Kidney (tissue), 13 donors: ENCODE measurements at regions not wholly inside any gene's neighbourhood (a gene's known extent, or its start where the extent isn't known, plus 50 kb on each side); places are given as distances from the start of the nearest gene placed in this dataset.

Experiments
- DNase-seq, 5 donors: peaks; one replicate each; pipeline ENCODE4 v3.0.0-alpha.2; 2013 to 2020
- FAIRE-seq: peaks from 2 replicates; lab custom pipeline; 2012; peaks lifted over from hg19 to GRCh38; lab: Jason Lieb, UNC
- H3K27ac ChIP-seq, 2 donors: one replicate each; pipeline ENCODE4 v1.7.0; 2013; ENCODE audit warnings: low read depth in 2 of 2, low read length in 2 of 2, inconsistent platforms in 1 of 2
- H3K27me3 ChIP-seq: one replicate; pipeline ENCODE4 v1.7.1; 2013; ENCODE audit warnings: low read length, inconsistent platforms; ENCODE audit not compliant: control insufficient read depth, insufficient read depth
- H3K36me3 ChIP-seq, 3 donors: one replicate each; pipeline versions ENCODE4 v1.7.0 to v1.7.1; 2013; ENCODE audit warnings: low read length in 3 of 3, control low read depth in 1 of 3, inconsistent platforms in 1 of 3; ENCODE audit not compliant: insufficient read depth in 3 of 3, control insufficient read depth in 2 of 3
- H3K4me1 ChIP-seq, 3 donors: one replicate each; pipeline versions ENCODE4 v1.7.0 to v1.7.1; 2013; ENCODE audit warnings: low read length in 3 of 3, inconsistent platforms in 1 of 3, low read depth in 1 of 3; ENCODE audit not compliant: control insufficient read depth in 2 of 3, insufficient read depth in 2 of 3
- H3K4me3 ChIP-seq, 3 donors: one replicate each; pipeline versions ENCODE4 v1.7.0 to v1.8.1; 2013; ENCODE audit warnings: low read length in 3 of 3, control low read depth in 1 of 3, inconsistent platforms in 1 of 3
- H3K9ac ChIP-seq, 3 donors: one replicate each; pipeline versions ENCODE4 v1.7.0 to v1.7.1; 2013; ENCODE audit warnings: low read length in 3 of 3, control low read depth in 1 of 3, inconsistent platforms in 1 of 3
- H3K9me3 ChIP-seq, 3 donors: one replicate each; pipeline versions ENCODE4 v1.7.0 to v1.7.1; 2013; ENCODE audit warnings: low read length in 3 of 3, control low read depth in 1 of 3, inconsistent platforms in 1 of 3; ENCODE audit not compliant: control insufficient read depth in 2 of 3, insufficient read depth in 1 of 3
- CTCF ChIP-seq: IDR thresholded peaks from 3 replicates; pipeline ENCODE4 v1.5.1; 2012; ENCODE audit warnings: mild to moderate bottlenecking, moderate library complexity, borderline replicate concordance; ENCODE audit not compliant: insufficient read depth; ENCODE audit errors: extremely low read depth
- intact Hi-C: fragments of 100-400 bp; cut with DNase I; formaldehyde crosslinking; loops from one replicate; pipeline ENCODE4 v1.11.1; 2022
- donor health status: control.
- donor health status: control.
- donor health status: control.
- donor health status: control.
- donor health status: control.
- donor health status: DM: yes; HTN: yes; CAD: no.
- donor health status: Normal renal cell carcinoma (clear cell type).

- no peak overlapping the region for H3K4me3 ChIP-seq
- DNase-seq, result peak in 1 of 5 donors; percentile 1
- TF ChIP-seq CTCF, result no peak
- no peaks in the 10 kb centered on the region for H3K4me1 ChIP-seq
- H3K9ac ChIP-seq, result no peak overlapping the region
- no peaks in the 10 kb centered on the region for H3K27me3 ChIP-seq
- H3K36me3 ChIP-seq, result no peaks in the 10 kb centered on the region
- no peak for FAIRE-seq
- no peaks in the 10 kb centered on the region for H3K9me3 ChIP-seq
- intact Hi-C loops, result no loop called here
- no peak overlapping the region for H3K27ac ChIP-seq
These were observed 698.5 kb downstream of the NR4A2 start for GRCh38 chr2:155633887-155634570.

GRCh38 chr2:155633060-155633839 lies 699.3 kb downstream of the NR4A2 start:
- no peaks in the 10 kb centered on the region for H3K27me3 ChIP-seq
- H3K27ac ChIP-seq, result no peak overlapping the region
- H3K9me3 ChIP-seq, result no peaks in the 10 kb centered on the region
- intact Hi-C loops, result no loop called here
- no peak overlapping the region for H3K4me3 ChIP-seq
- H3K9ac ChIP-seq, result no peak overlapping the region
- DNase-seq (no peak), FAIRE-seq (no peak)
- TF ChIP-seq CTCF, result no peak
- no peaks in the 10 kb centered on the region for H3K36me3 ChIP-seq
- H3K4me1 ChIP-seq, result no peaks in the 10 kb centered on the region

GRCh38 chr2:155630760-155631159 lies 701.8 kb downstream of the NR4A2 start:
- DNase-seq (no peak), FAIRE-seq (no peak)
- H3K4me1 ChIP-seq, result no peaks in the 10 kb centered on the region
- H3K36me3 ChIP-seq, result no peaks in the 10 kb centered on the region
- H3K9me3 ChIP-seq, result no peaks in the 10 kb centered on the region
- TF ChIP-seq CTCF, result no peak
- H3K27ac ChIP-seq, result no peak overlapping the region
- H3K4me3 ChIP-seq, result no peak overlapping the region
- intact Hi-C loops, result no loop called here
- no peak overlapping the region for H3K9ac ChIP-seq
- H3K27me3 ChIP-seq, result no peaks in the 10 kb centered on the region
